H1 (cell line): ENCODE measurements at regions not wholly inside any gene's neighbourhood (a gene's known extent, or its start where the extent isn't known, plus 50 kb on each side); places are given as distances from the start of the nearest gene placed in this dataset.

Experiments
- CTCF ChIA-PET: fragments of 300-600 bp; sonication (Branson Sonifier 250); formaldehyde crosslinking; loops from one replicate; lab custom pipeline; 2021; ENCODE audit not compliant: partially characterized antibody; lab: Charles Lee
- POLR2A ChIA-PET: fragments of 300-600 bp; sonication (Branson Sonifier 250); formaldehyde crosslinking; loops from one replicate; lab custom pipeline; 2021; ENCODE audit warnings: inconsistent platforms; ENCODE audit not compliant: partially characterized antibody; lab: Charles Lee
- DNase-seq, 2 experiments: peaks; one replicate each; pipeline versions ENCODE4 v3.0.0 to v3.0.0-alpha.2; 2010 to 2022; ENCODE audit warnings: low spot score in 2 of 2, low read depth in 1 of 2, mixed read lengths in 1 of 2
- FAIRE-seq: peaks from 2 replicates; lab custom pipeline; 2011; peaks lifted over from hg19 to GRCh38; lab: Jason Lieb, UNC
- H2AFZ ChIP-seq: 2 replicates; pipeline ENCODE4 v1.8.1; 2012; ENCODE audit warnings: low read length, inconsistent platforms
- H2AK5ac ChIP-seq: 2 replicates; pipeline ENCODE4 v1.6.1; 2013; ENCODE audit warnings: low read depth, low read length
- H2BK120ac ChIP-seq: replicated peaks from 2 replicates; pipeline ENCODE3; 2013; ENCODE audit warnings: low read depth, low read length, inconsistent platforms
- H2BK12ac ChIP-seq: 2 replicates; pipeline ENCODE4 v1.6.1; 2013; ENCODE audit warnings: low read depth, low read length
- H2BK15ac ChIP-seq: 2 replicates; pipeline ENCODE4 v1.6.1; 2013; ENCODE audit warnings: low read length
- H2BK20ac ChIP-seq: 2 replicates; pipeline ENCODE4 v1.6.1; 2013; ENCODE audit warnings: low read length
- H2BK5ac ChIP-seq: 2 replicates; pipeline ENCODE4 v1.6.1; 2013; ENCODE audit warnings: low read depth, low read length
- H3K14ac ChIP-seq: 2 replicates; pipeline ENCODE4 v1.6.1; 2013; ENCODE audit warnings: inconsistent platforms; ENCODE audit not compliant: insufficient read length
- H3K18ac ChIP-seq: 2 replicates; pipeline ENCODE4 v1.6.1; 2013; ENCODE audit warnings: low read length; ENCODE audit errors: extremely low read depth
- H3K23ac ChIP-seq: 2 replicates; pipeline ENCODE4 v1.6.1; 2013; ENCODE audit warnings: inconsistent platforms; ENCODE audit not compliant: insufficient read length
- H3K23me2 ChIP-seq: 2 replicates; pipeline ENCODE4 v1.6.1; 2013; ENCODE audit warnings: low read depth, low read length
- H3K27ac ChIP-seq: 2 replicates; pipeline ENCODE4 v1.6.1; 2011; ENCODE audit warnings: low read depth, low read length, inconsistent platforms
- H3K27me3 ChIP-seq, 4 experiments: replicated peaks in 1 of 4; 1 replicate in 1 of 4; 2 replicates in 3 of 4; pipeline versions ENCODE4 v1.6.1 to v1.8.1; 2011 to 2013; ENCODE audit warnings: low read length in 3 of 4, mild to moderate bottlenecking in 3 of 4, inconsistent platforms in 2 of 4, mixed read lengths in 2 of 4, moderate library complexity in 1 of 4; ENCODE audit not compliant: control insufficient read depth in 3 of 4, insufficient read depth in 3 of 4; ENCODE audit errors: extremely low read depth in 1 of 4
- H3K36me3 ChIP-seq, 4 experiments: 2 replicates each; pipeline versions ENCODE4 v1.6.1 to v1.8.1; 2011 to 2013; ENCODE audit warnings: mild to moderate bottlenecking in 4 of 4, low read length in 3 of 4, moderate library complexity in 2 of 4, control low read depth in 1 of 4, inconsistent platforms in 1 of 4; ENCODE audit not compliant: insufficient read depth in 4 of 4, control insufficient read depth in 2 of 4
- H3K4ac ChIP-seq: replicated peaks from 2 replicates; pipeline ENCODE3; 2013; ENCODE audit warnings: low read length, low read depth, mixed read lengths, inconsistent platforms; ENCODE audit not compliant: insufficient read length
- H3K4me1 ChIP-seq, 4 experiments: replicated peaks in 1 of 4; 1 replicate in 1 of 4; 2 replicates in 3 of 4; pipeline versions ENCODE4 v1.6.1 to v1.8.1; 2011 to 2013; ENCODE audit warnings: low read length in 3 of 4, inconsistent platforms in 2 of 4, mixed read lengths in 1 of 4; ENCODE audit not compliant: insufficient read depth in 4 of 4, control insufficient read depth in 3 of 4
- H3K4me2 ChIP-seq, 2 experiments: 2 replicates each; pipeline versions ENCODE4 v1.6.1 to v1.8.1; 2011 to 2013; ENCODE audit warnings: low read depth in 2 of 2, low read length in 2 of 2, control low read depth in 1 of 2, inconsistent platforms in 1 of 2, mild to moderate bottlenecking in 1 of 2; ENCODE audit not compliant: insufficient read depth in 1 of 2
- H3K4me3 ChIP-seq, 4 experiments: fragments of 200-600, 300-600 bp in 1 of 4; sonication (generic), shearing (Covaris generic), sonication (Bioruptor Twin) in 1 of 4; 2 replicates each; pipeline versions ENCODE4 v1.5.1 to v1.8.1; 2011 to 2016; ENCODE audit warnings: low read length in 4 of 4, low read depth in 3 of 4, control low read depth in 2 of 4, inconsistent platforms in 2 of 4, mild to moderate bottlenecking in 2 of 4, mixed read lengths in 1 of 4, moderate library complexity in 1 of 4; ENCODE audit not compliant: insufficient read depth in 2 of 4; ENCODE audit errors: extremely low read depth in 1 of 4
- H3K56ac ChIP-seq: replicated peaks from 2 replicates; pipeline ENCODE3; 2013; ENCODE audit warnings: low read depth, mild to moderate bottlenecking, mixed read lengths, low read length, inconsistent platforms; ENCODE audit not compliant: insufficient read length
- H3K79me1 ChIP-seq: 2 replicates; pipeline ENCODE4 v1.6.1; 2013; ENCODE audit warnings: low read depth, low read length, control low read depth
- H3K79me2 ChIP-seq, 2 experiments: 2 replicates each; pipeline versions ENCODE4 v1.6.1 to v1.8.1; 2012 to 2013; ENCODE audit warnings: low read length in 2 of 2, mild to moderate bottlenecking in 2 of 2, inconsistent platforms in 1 of 2; ENCODE audit not compliant: insufficient read depth in 2 of 2, control insufficient read depth in 1 of 2
- H3K9ac ChIP-seq, 4 experiments: replicated peaks in 1 of 4; 1 replicate in 1 of 4; 2 replicates in 3 of 4; pipeline versions ENCODE4 v1.6.1 to v1.8.1; 2011 to 2013; ENCODE audit warnings: low read depth in 3 of 4, low read length in 3 of 4, control low read depth in 2 of 4, mild to moderate bottlenecking in 2 of 4, moderate library complexity in 2 of 4, inconsistent platforms in 1 of 4; ENCODE audit errors: extremely low read depth in 1 of 4
- H3K9me3 ChIP-seq, 2 experiments: 2 replicates each; pipeline versions ENCODE4 v1.6.1 to v1.8.1; 2012 to 2013; ENCODE audit warnings: mild to moderate bottlenecking in 2 of 2, moderate library complexity in 2 of 2, control low read depth in 1 of 2, inconsistent platforms in 1 of 2, low read depth in 1 of 2, low read length in 1 of 2, mixed read lengths in 1 of 2; ENCODE audit not compliant: insufficient read depth in 2 of 2
- H4K20me1 ChIP-seq, 2 experiments: replicated peaks in 1 of 2; 2 replicates each; pipeline versions ENCODE3 to v1.8.1; 2011 to 2013; ENCODE audit warnings: inconsistent platforms in 2 of 2, low read length in 2 of 2, mild to moderate bottlenecking in 1 of 2; ENCODE audit not compliant: insufficient read depth in 2 of 2, control insufficient read depth in 1 of 2
- H4K5ac ChIP-seq: 2 replicates; pipeline ENCODE4 v1.6.1; 2013; ENCODE audit warnings: low read length, low read depth, mixed read lengths, inconsistent platforms; ENCODE audit not compliant: insufficient read length
- H4K8ac ChIP-seq: 2 replicates; pipeline ENCODE4 v1.8.0; 2013; ENCODE audit warnings: mild to moderate bottlenecking, moderate library complexity, low read length, inconsistent platforms; ENCODE audit not compliant: insufficient read depth; ENCODE audit errors: extremely low read depth
- H4K91ac ChIP-seq: replicated peaks from 2 replicates; pipeline ENCODE3; 2013; ENCODE audit warnings: low read length, mixed read lengths, inconsistent platforms; ENCODE audit not compliant: insufficient read length
- BCL11A ChIP-seq, 2 experiments: IDR thresholded peaks; one replicate each; pipeline ENCODE4 v1.6.1; 2011; ENCODE audit warnings: low read depth in 2 of 2, low read length in 2 of 2, mild to moderate bottlenecking in 2 of 2
- CBX5 ChIP-seq: fragments of 300-800, 300-1000 bp; sonication (generic); IDR thresholded peaks from 2 replicates; pipeline ENCODE4 v1.7.1; 2016; ENCODE audit warnings: antibody characterized with exemption, low read length, low read depth
- CBX8 ChIP-seq: fragments of 300-800, 300-1000 bp; sonication (generic); IDR thresholded peaks from 2 replicates; pipeline ENCODE4 v1.7.1; 2016; ENCODE audit warnings: low read depth, low read length, borderline replicate concordance
- CHD1 ChIP-seq: IDR thresholded peaks from 2 replicates; pipeline ENCODE4 v1.6.1; 2012; ENCODE audit warnings: low read depth, low read length, improper control_type of control experiment
- CHD2 ChIP-seq: IDR thresholded peaks from 2 replicates; pipeline ENCODE4 v1.6.1; 2012; ENCODE audit warnings: low read length, improper control_type of control experiment
- FOSL1 ChIP-seq: IDR thresholded peaks from 2 replicates; pipeline ENCODE4 v1.6.1; 2011; ENCODE audit warnings: mild to moderate bottlenecking, low read depth, low read length, moderate library complexity; ENCODE audit not compliant: insufficient read depth
- GABPA ChIP-seq: IDR thresholded peaks from 2 replicates; pipeline ENCODE4 v1.6.1; 2011; ENCODE audit warnings: mild to moderate bottlenecking, low read length, moderate library complexity, borderline replicate concordance; ENCODE audit not compliant: insufficient read depth
- KDM1A ChIP-seq: fragments of 200-600, 300-600 bp; sonication (generic); IDR thresholded peaks from 2 replicates; pipeline ENCODE4 v1.7.1; 2016; ENCODE audit warnings: mild to moderate bottlenecking, low read length, borderline replicate concordance
- MAX ChIP-seq: IDR thresholded peaks from 2 replicates; pipeline ENCODE4 v1.6.1; 2012; ENCODE audit warnings: inconsistent platforms
- SIX5 ChIP-seq: IDR thresholded peaks from 2 replicates; pipeline ENCODE4 v1.6.1; 2011; ENCODE audit warnings: mild to moderate bottlenecking, low read depth, low read length
- SP1 ChIP-seq: IDR thresholded peaks from 2 replicates; pipeline ENCODE4 v1.6.1; 2011; ENCODE audit warnings: low read depth, low read length
- TEAD4 ChIP-seq: IDR thresholded peaks from 2 replicates; pipeline ENCODE4 v1.6.1; 2012; ENCODE audit warnings: low read depth, low read length, inconsistent platforms, mixed read lengths

DNA sequence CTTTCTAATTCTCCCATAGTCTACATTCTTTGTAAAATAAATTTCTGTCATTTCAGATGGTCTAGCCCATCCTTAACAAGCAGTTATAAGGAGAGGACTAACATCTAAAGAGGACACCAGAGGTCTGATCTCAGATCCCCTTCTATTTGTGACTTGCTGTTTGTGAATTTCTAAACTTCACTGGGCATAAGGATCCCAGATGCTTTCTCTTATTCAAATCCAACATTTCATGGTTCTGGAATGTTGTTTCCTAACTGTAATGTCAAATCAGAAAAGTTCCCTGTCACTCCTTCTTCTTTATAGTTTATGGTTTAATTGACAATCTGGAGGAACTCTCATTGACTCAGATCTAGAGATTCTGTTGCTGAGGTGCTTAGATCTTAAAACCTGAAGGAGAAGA, 430.2 kb downstream of the MEIS1 start:
- H2AFZ ChIP-seq: no peak overlapping the region
- H3K14ac ChIP-seq: no peak overlapping the region
- no peak overlapping the region for H2AK5ac ChIP-seq
- no peak overlapping the region for H3K27ac ChIP-seq
- no peak overlapping the region for H3K56ac ChIP-seq
- no peak overlapping the region for H4K91ac ChIP-seq
- H2BK120ac ChIP-seq: no peak overlapping the region
- H3K4me3 ChIP-seq: no peak overlapping the region
- H3K27me3 ChIP-seq: no peaks in the 10 kb centered on the region
- no peak overlapping the region for H2BK20ac ChIP-seq
- H2BK12ac ChIP-seq: no peak overlapping the region
- TF ChIP-seq CBX8 (no peak), FOSL1 (no peak), TEAD4 (no peak), SP1 (no peak), CHD2 (no peak), BCL11A (IDR thresholded peaks at IDR 0.05; ENCODE audit: low read depth in 2 of 2, low read length in 2 of 2) (no peak), CHD1 (no peak), KDM1A (no peak), GABPA (no peak), MAX (no peak), CBX5 (no peak), SIX5 (no peak)
- TF ChIP-seq, all 59 proteins: peak for 0
- no peak overlapping the region for H3K9ac ChIP-seq
- no peak overlapping the region for H3K4me2 ChIP-seq
- H3K4ac ChIP-seq: no peak overlapping the region
- H4K5ac ChIP-seq: no peak overlapping the region
- H3K36me3 ChIP-seq: no peaks in the 10 kb centered on the region
- H3K23me2 ChIP-seq: no peaks in the 10 kb centered on the region
- no peak overlapping the region for H2BK5ac ChIP-seq
- no peaks in the 10 kb centered on the region for H3K79me1 ChIP-seq
- no peak overlapping the region for H3K18ac ChIP-seq
- POLR2A ChIA-PET: no interaction called here
- no peak overlapping the region for H2BK15ac ChIP-seq
- no peaks in the 10 kb centered on the region for H3K79me2 ChIP-seq
- H3K9me3 ChIP-seq: no peaks in the 10 kb centered on the region
- CTCF ChIA-PET: no interaction called here
- no peak overlapping the region for H3K23ac ChIP-seq
- no peak overlapping the region for H4K8ac ChIP-seq
- H3K4me1 ChIP-seq: no peaks in the 10 kb centered on the region
- FAIRE-seq (no peak), DNase-seq (no peak)
- H4K20me1 ChIP-seq: no peaks in the 10 kb centered on the region
